Lung (tissue), 11 donors: ENCODE measurements at regions not wholly inside any gene's neighbourhood (a gene's known extent, or its start where the extent isn't known, plus 50 kb on each side); places are given as distances from the start of the nearest gene placed in this dataset.
"Not testable (repeated sequence)": the region's sequence is repeated elsewhere in the genome, so short reads cannot be mapped to it uniquely, and the experiment has no call there.

Source experiments
- ATAC-seq: fragments of 200-7000 bp; cut with Tn5 transposase; one replicate; pipeline ENCODE4 v1.9.1; 2020; ENCODE audit warnings: moderate number of reproducible peaks; ENCODE audit not compliant: insufficient read depth, low FRiP score
- DNase-seq, 3 donors: peaks; one replicate each; pipeline ENCODE4 v3.0.0-alpha.2; 2013 to 2017
- H3K27ac ChIP-seq, 2 donors: one replicate each; pipeline ENCODE4 v1.5.1; 2013; ENCODE audit warnings: mild to moderate bottlenecking in 2 of 2, moderate library complexity in 2 of 2, control low read depth in 1 of 2, inconsistent platforms in 1 of 2, low read depth in 1 of 2, low read length in 1 of 2
- H3K27me3 ChIP-seq, 3 donors: one replicate each; pipeline ENCODE4 v1.5.1; 2013; ENCODE audit warnings: low read length in 2 of 3; ENCODE audit not compliant: control insufficient read depth in 3 of 3, insufficient read depth in 3 of 3
- H3K36me3 ChIP-seq, 4 donors: one replicate each; pipeline ENCODE4 v1.5.1; 2013; ENCODE audit warnings: low read length in 4 of 4, mild to moderate bottlenecking in 1 of 4, moderate library complexity in 1 of 4; ENCODE audit not compliant: control insufficient read depth in 4 of 4, insufficient read depth in 4 of 4
- H3K4me1 ChIP-seq, 5 donors: one replicate each; pipeline ENCODE4 v1.5.1; 2013; ENCODE audit warnings: low read length in 5 of 5, mild to moderate bottlenecking in 2 of 5, moderate library complexity in 1 of 5; ENCODE audit not compliant: control insufficient read depth in 5 of 5, insufficient read depth in 5 of 5
- H3K4me3 ChIP-seq: one replicate; pipeline ENCODE4 v1.5.1; 2013; ENCODE audit warnings: mild to moderate bottlenecking, control low read depth, moderate library complexity
- H3K9ac ChIP-seq, 2 donors: one replicate each; pipeline ENCODE4 v1.5.1; 2013; ENCODE audit warnings: low read length in 2 of 2, control low read depth in 1 of 2; ENCODE audit not compliant: insufficient read depth in 1 of 2
- H3K9me3 ChIP-seq, 4 donors: one replicate each; pipeline ENCODE4 v1.5.1; 2013; ENCODE audit warnings: low read length in 3 of 4, mild to moderate bottlenecking in 1 of 4, moderate library complexity in 1 of 4; ENCODE audit not compliant: control insufficient read depth in 4 of 4, insufficient read depth in 3 of 4
- WGBS, 2 donors: extraction: QIAGEN DNeasy Blood & Tissue Kit; methylation state at CpG; one replicate each; pipeline ENCODE4 v1.1.7; 2013; 5-methylcytosine and 5-hydroxymethylcytosine counted together
- TF ChIP-seq, protein P1 (sequence below): IDR thresholded peaks from 2 replicates; pipeline ENCODE4 v1.5.1; 2012; ENCODE audit warnings: mild to moderate bottlenecking; ENCODE audit errors: control extremely low read depth, extremely low read depth
- donor health status: control.
- donor health status: control.
- donor health status: Bipolar disorder and iron deficiency.
- donor health status: healthy.
- donor health status: DM: yes; HTN: yes; CAD: no.

DNA sequence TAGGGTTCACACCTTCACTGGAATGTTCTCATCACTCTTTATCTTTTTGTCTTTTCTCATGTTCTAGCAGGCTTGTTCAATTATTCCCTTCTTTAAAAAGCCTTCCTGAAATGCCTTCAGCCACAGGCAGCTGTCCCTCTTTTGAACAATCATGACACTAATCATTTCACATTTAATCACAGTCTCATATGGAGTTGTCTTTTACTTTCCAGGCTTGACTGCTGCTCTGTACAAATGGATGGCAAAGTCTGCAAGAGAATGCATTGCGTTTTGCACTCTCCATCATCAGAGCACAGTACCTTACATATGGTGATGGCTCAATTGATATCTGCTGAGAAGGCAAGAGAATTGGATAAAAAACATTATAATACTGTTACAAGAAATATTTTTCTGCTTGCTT is 529.8 kb downstream of the DIPK2A start:
- Histone ChIP-seq H3K4me1 (peaks cover 0 to 2% (median 0%) of the 10 kb centered on the region in 5 donors), H3K4me3 (no peak overlapping the region), H3K27me3 (no peaks in the 10 kb centered on the region), H3K27ac (no peak overlapping the region), H3K36me3 (no peaks in the 10 kb centered on the region), H3K9ac (no peak overlapping the region), H3K9me3 (peaks cover 0 to 2% (median 0%) of the 10 kb centered on the region in 4 donors)
- DNase-seq (no peak), ATAC-seq (no peak)
- 49 to 52% methylated on average over 1 of the region's 1 CpG for WGBS, 2 donors
- TF ChIP-seq, protein P1, sequence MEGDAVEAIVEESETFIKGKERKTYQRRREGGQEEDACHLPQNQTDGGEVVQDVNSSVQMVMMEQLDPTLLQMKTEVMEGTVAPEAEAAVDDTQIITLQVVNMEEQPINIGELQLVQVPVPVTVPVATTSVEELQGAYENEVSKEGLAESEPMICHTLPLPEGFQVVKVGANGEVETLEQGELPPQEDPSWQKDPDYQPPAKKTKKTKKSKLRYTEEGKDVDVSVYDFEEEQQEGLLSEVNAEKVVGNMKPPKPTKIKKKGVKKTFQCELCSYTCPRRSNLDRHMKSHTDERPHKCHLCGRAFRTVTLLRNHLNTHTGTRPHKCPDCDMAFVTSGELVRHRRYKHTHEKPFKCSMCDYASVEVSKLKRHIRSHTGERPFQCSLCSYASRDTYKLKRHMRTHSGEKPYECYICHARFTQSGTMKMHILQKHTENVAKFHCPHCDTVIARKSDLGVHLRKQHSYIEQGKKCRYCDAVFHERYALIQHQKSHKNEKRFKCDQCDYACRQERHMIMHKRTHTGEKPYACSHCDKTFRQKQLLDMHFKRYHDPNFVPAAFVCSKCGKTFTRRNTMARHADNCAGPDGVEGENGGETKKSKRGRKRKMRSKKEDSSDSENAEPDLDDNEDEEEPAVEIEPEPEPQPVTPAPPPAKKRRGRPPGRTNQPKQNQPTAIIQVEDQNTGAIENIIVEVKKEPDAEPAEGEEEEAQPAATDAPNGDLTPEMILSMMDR, result no peak

- TF ChIP-seq, protein P1, result no peak
- Histone ChIP-seq H3K27me3 (no peaks in the 10 kb centered on the region), H3K9ac (no peak overlapping the region), H3K4me3 (no peak overlapping the region), H3K9me3 (peaks cover 0 to 2% (median 0%) of the 10 kb centered on the region in 4 donors), H3K27ac (no peak overlapping the region), H3K36me3 (no peaks in the 10 kb centered on the region), H3K4me1 (no peaks in the 10 kb centered on the region)
- no peak for DNase-seq
- ATAC-seq, result no peak
- 92 to 93% methylated on average over 4 of the region's 4 CpGs for WGBS, 2 donors
These were observed 530.8 kb downstream of the DIPK2A start for GRCh38 chr3:144502402-144502801.

DNA sequence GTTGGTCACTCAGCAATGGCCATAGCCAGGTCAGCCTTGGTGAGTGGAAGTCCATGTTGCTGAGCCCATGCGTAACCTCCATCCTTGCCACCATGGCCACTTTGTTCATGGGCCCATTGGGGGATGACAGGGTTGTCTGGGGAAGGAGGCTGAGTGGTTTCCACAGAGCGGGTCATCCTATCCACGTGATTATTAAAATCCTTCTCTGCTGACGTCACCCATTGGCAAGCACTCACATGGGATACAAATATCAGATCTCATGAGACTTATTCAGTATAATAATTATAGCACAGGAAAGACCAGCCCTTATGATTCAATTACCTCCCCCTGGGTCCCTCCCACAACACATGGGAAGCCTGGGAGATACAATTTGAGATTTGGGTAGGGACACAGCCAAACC is 534.8 kb downstream of the DIPK2A start:
- not testable (repeated sequence) for H3K4me3 ChIP-seq, H3K27ac ChIP-seq, H3K9me3 ChIP-seq, DNase-seq, H3K36me3 ChIP-seq, ATAC-seq, H3K4me1 ChIP-seq, H3K27me3 ChIP-seq, H3K9ac ChIP-seq
- WGBS, 2 donors, result 94 to 95% methylated on average over 4 of the region's 4 CpGs

- Histone ChIP-seq H3K27me3 (no peaks in the 10 kb centered on the region), H3K9me3 (no peaks in the 10 kb centered on the region), H3K27ac (no peak overlapping the region), H3K4me3 (no peak overlapping the region), H3K36me3 (no peaks in the 10 kb centered on the region), H3K4me1 (peaks cover 0 to under 1% (median 0%) of the 10 kb centered on the region in 5 donors), H3K9ac (no peak overlapping the region)
- DNase-seq (no peak), ATAC-seq (no peak)
- TF ChIP-seq, protein P1, result no peak
- 64% methylated on average over 3 of the region's 3 CpGs for WGBS, 2 donors
These were observed 539.7 kb downstream of the DIPK2A start for GRCh38 chr3:144511346-144511745.
